Thyroid gland (tissue), 4 donors: ENCODE measurements at regions not wholly inside any gene's neighbourhood (a gene's known extent, or its start where the extent isn't known, plus 50 kb on each side); places are given as distances from the start of the nearest gene placed in this dataset.

Experiments used
- POLR2A ChIP-seq, 2 donors: fragments of 450-650 bp; IDR thresholded peaks; one replicate each; pipeline ENCODE4 v1.6.1; 2017; ENCODE audit warnings: antibody characterized with exemption in 2 of 2, mild to moderate bottlenecking in 2 of 2, moderate library complexity in 1 of 2
- TF ChIP-seq, protein P1 (sequence below), 6 experiments: fragments of 200-600 bp in 3 of 6; fragments of 450-650 bp in 3 of 6; sonication (generic) in 3 of 6; IDR thresholded peaks; one replicate each; pipeline ENCODE4 v1.5.1; 2016 to 2019; ENCODE audit warnings: antibody characterized with exemption in 6 of 6, mild to moderate bottlenecking in 2 of 6, inconsistent platforms in 1 of 6, moderate library complexity in 1 of 6

DNA sequence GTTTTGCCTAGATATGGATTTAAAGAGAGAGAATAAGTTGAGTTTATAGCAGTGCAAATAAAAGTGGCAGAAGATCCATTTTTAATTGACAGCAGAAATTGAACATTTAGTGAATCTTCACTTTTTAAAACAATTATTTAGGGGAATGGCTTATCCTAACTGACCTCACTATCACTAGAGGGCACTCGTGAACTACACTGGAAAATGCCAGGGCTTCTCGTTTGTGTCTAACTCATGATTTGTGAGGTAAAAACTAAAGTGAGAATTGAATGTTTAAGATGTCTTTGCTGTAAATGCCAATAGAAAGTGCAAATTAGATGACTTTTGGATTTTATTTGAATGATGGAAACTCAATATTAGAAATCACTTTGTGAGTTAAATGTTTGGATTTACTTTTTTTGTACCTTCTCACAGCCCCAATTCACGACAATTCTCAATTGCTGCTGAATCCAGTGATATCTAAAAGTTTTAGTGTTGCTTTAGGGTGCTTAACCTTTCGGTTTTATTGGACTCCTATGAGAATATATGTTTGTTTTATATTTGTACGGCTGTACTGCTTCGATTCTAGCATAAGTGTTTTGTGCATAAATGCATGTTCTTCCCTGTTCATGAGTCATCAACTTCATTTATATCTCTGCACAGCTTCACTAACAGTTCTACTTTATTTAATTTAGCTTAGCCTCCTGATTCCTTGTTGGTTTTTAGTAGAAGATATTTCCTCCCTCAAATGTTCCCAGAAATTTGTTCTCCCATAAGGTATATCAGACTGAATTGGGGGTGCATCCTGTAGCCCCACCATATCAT lies 462.1 kb downstream of the MFSD1 start:
- TF ChIP-seq, protein P1, sequence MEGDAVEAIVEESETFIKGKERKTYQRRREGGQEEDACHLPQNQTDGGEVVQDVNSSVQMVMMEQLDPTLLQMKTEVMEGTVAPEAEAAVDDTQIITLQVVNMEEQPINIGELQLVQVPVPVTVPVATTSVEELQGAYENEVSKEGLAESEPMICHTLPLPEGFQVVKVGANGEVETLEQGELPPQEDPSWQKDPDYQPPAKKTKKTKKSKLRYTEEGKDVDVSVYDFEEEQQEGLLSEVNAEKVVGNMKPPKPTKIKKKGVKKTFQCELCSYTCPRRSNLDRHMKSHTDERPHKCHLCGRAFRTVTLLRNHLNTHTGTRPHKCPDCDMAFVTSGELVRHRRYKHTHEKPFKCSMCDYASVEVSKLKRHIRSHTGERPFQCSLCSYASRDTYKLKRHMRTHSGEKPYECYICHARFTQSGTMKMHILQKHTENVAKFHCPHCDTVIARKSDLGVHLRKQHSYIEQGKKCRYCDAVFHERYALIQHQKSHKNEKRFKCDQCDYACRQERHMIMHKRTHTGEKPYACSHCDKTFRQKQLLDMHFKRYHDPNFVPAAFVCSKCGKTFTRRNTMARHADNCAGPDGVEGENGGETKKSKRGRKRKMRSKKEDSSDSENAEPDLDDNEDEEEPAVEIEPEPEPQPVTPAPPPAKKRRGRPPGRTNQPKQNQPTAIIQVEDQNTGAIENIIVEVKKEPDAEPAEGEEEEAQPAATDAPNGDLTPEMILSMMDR (IDR thresholded peaks at IDR 0.05), result peak in 5 of 6 experiments; percentile 21 to 65 (median 61)
- no peak for TF ChIP-seq POLR2A (IDR thresholded peaks at IDR 0.05)
